WTC11 (cell line): ENCODE measurements at regions not wholly inside any gene's neighbourhood (a gene's known extent, or its start where the extent isn't known, plus 50 kb on each side); places are given as distances from the start of the nearest gene placed in this dataset.

Experiments used
- ATAC-seq: fragments of 200-7000 bp; cut with Tn5 transposase; 2 replicates; pipeline ENCODE4 v1.10.0; 2021; ENCODE audit warnings: mild to moderate bottlenecking, moderate library complexity
- CTCF ChIA-PET: fragments of 300-600 bp; sonication (Branson Sonifier 250); formaldehyde crosslinking; loops from one replicate; lab custom pipeline; 2021; ENCODE audit warnings: antibody characterized with exemption; lab: Charles Lee
- POLR2A ChIA-PET: fragments of 350-600 bp; sonication (Branson Sonifier 250); formaldehyde crosslinking; loops from one replicate; lab custom pipeline; 2021; ENCODE audit warnings: antibody characterized with exemption; lab: Charles Lee
- DNase-seq: peaks from one replicate; pipeline ENCODE4 v3.0.0; 2021; ENCODE audit warnings: low spot score
- H3K27ac Mint-ChIP-seq: 2 replicates; pipeline ENCODE4 v1.8.0; 2021; ENCODE audit warnings: mixed read lengths
- H3K27me3 Mint-ChIP-seq: 2 replicates; pipeline ENCODE4 v1.8.0; 2021; ENCODE audit warnings: low read depth, mild to moderate bottlenecking, moderate library complexity, mixed read lengths
- H3K36me3 Mint-ChIP-seq: 2 replicates; pipeline ENCODE4 v1.8.0; 2021; ENCODE audit warnings: mixed read lengths
- H3K4me1 Mint-ChIP-seq: 2 replicates; pipeline ENCODE4 v1.8.0; 2022; ENCODE audit warnings: mixed read lengths
- H3K4me3 Mint-ChIP-seq: 2 replicates; pipeline ENCODE4 v1.8.0; 2021; ENCODE audit warnings: mild to moderate bottlenecking, moderate library complexity, mixed read lengths
- H3K9me3 Mint-ChIP-seq: 2 replicates; pipeline ENCODE4 v1.8.0; 2021; ENCODE audit warnings: mixed read lengths
- ELF4 ChIP-seq: sonication (generic); formaldehyde crosslinking; IDR thresholded peaks from 2 replicates; pipeline ENCODE4 v1.8.1; 2022; ENCODE audit warnings: low read depth, mild to moderate bottlenecking, moderate library complexity, missing genetic modification reagents
- ESRRA ChIP-seq: sonication (generic); formaldehyde crosslinking; IDR thresholded peaks from 2 replicates; pipeline ENCODE4 v1.8.1; 2022; ENCODE audit warnings: mild to moderate bottlenecking, missing genetic modification reagents, borderline replicate concordance
- ETV6 ChIP-seq: sonication (generic); formaldehyde crosslinking; IDR thresholded peaks from 2 replicates; pipeline ENCODE4 v1.8.1; 2022; ENCODE audit warnings: mild to moderate bottlenecking, missing genetic modification reagents
- GABPB1 ChIP-seq: sonication (generic); formaldehyde crosslinking; IDR thresholded peaks from 2 replicates; pipeline ENCODE4 v1.8.1; 2023; ENCODE audit warnings: mild to moderate bottlenecking, missing genetic modification reagents
- JAZF1 ChIP-seq: fragments of 250-450 bp; sonication (Bioruptor Pico); IDR thresholded peaks from 2 replicates; pipeline ENCODE4 v1.9.0; 2021; ENCODE audit warnings: moderate library complexity, mild to moderate bottlenecking, inconsistent platforms
- JUN ChIP-seq: sonication (generic); formaldehyde crosslinking; IDR thresholded peaks from 2 replicates; pipeline ENCODE4 v1.8.0; 2023; ENCODE audit warnings: mild to moderate bottlenecking, missing genetic modification reagents
- MXD4 ChIP-seq: fragments of 250-450 bp; sonication (Bioruptor Pico); IDR thresholded peaks from 2 replicates; pipeline ENCODE4 v1.8.0; 2021; ENCODE audit warnings: mild to moderate bottlenecking, moderate library complexity, borderline replicate concordance
- MYBL2 ChIP-seq: sonication (generic); formaldehyde crosslinking; IDR thresholded peaks from 2 replicates; pipeline ENCODE4 v1.8.1; 2023; ENCODE audit warnings: mild to moderate bottlenecking, moderate library complexity, missing genetic modification reagents
- NFATC4 ChIP-seq: fragments of 250-450 bp; sonication (Bioruptor Pico); IDR thresholded peaks from 2 replicates; pipeline ENCODE4 v1.9.0; 2021; ENCODE audit warnings: mild to moderate bottlenecking
- NR3C1 ChIP-seq: sonication (generic); formaldehyde crosslinking; conservative IDR thresholded peaks from 2 replicates; pipeline ENCODE4 v1.8.1; 2023; ENCODE audit warnings: low read depth, mild to moderate bottlenecking, missing genetic modification reagents
- OVOL2 ChIP-seq: fragments of 250-450 bp; sonication (Bioruptor Pico); IDR thresholded peaks from 2 replicates; pipeline ENCODE4 v1.9.0; 2021; ENCODE audit warnings: mild to moderate bottlenecking, borderline replicate concordance
- ZBTB21 ChIP-seq: sonication (generic); formaldehyde crosslinking; IDR thresholded peaks from 2 replicates; pipeline ENCODE4 v1.8.1; 2023; ENCODE audit warnings: mild to moderate bottlenecking, missing genetic modification reagents, borderline replicate concordance
- TF ChIP-seq, protein P1 (sequence below): sonication (generic); formaldehyde crosslinking; IDR thresholded peaks from 2 replicates; pipeline ENCODE4 v1.8.1; 2023; ENCODE audit warnings: mild to moderate bottlenecking, missing genetic modification reagents, moderate library complexity
- TF ChIP-seq, protein P2 (sequence below): sonication (generic); formaldehyde crosslinking; IDR thresholded peaks from 2 replicates; pipeline ENCODE4 v1.8.1; 2022; ENCODE audit warnings: low read depth, missing genetic modification reagents, borderline replicate concordance
- TF ChIP-seq, protein P3 (sequence below): sonication (generic); formaldehyde crosslinking; IDR thresholded peaks from 2 replicates; pipeline ENCODE4 v1.8.1; 2023; ENCODE audit warnings: mild to moderate bottlenecking, missing genetic modification reagents, moderate library complexity
- TF ChIP-seq, protein P4 (sequence below): fragments of 200-600 bp; IDR thresholded peaks from 2 replicates; pipeline ENCODE4 v1.8.0; 2022; ENCODE audit warnings: antibody characterized with exemption
- TF ChIP-seq, protein P5 (sequence below): sonication (generic); formaldehyde crosslinking; IDR thresholded peaks from 2 replicates; pipeline ENCODE4 v1.8.0; 2022; ENCODE audit warnings: mild to moderate bottlenecking, missing genetic modification reagents
- TF ChIP-seq, protein P6 (sequence below): sonication (generic); formaldehyde crosslinking; IDR thresholded peaks from 2 replicates; pipeline ENCODE4 v1.8.0; 2023; ENCODE audit warnings: missing genetic modification reagents

DNA sequence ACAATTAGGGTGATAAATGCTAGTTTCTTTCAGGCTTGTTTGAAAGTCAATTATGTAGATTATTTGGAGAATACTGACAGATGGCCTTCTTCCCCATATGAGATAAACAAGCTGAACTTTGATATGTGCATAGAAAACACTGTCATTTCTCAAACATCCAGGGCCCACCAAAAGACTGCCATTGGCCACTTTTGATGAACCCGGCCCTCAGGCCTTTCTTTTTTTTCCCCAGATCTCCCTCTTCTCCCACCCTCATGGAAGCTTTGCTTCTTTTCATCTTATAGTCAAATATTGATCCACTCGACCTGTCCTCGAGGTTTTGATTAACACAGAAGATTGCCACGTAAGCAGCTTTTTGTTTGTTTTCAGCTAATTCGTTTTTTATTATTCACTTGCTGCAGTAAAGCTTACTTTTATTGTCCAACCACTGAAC lies 377.4 kb downstream of the SMARCA1 start (continued):
- TF ChIP-seq JUN (CRISPR knock-in tag) (no peak), MYBL2 (no peak), NFATC4 (CRISPR knock-in tag) (no peak), JAZF1 (CRISPR knock-in tag) (no peak), ELF4 (CRISPR knock-in tag) (no peak), MXD4 (CRISPR knock-in tag) (no peak), ETV6 (no peak), ESRRA (no peak)

DNA sequence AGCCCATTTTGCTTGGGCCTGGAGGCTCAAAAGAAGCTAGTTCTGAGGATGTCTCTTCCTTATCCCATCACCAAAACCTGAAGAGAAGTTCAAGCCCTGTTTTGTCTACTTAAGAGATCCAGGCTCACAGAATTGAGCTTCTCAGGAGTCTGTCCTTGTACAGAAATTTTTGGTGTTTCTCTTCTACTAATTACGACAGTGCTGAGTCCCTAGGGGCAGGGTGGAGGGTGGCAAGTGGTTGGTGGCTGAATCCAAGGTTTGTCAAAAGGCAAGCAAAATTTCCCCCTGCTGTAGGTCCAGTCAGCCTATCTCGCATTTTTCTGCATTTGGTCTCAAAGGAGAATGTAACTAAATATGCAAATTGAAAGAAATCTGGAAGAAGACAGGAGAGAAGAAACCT lies 377.9 kb downstream of the SMARCA1 start:
- Mint-ChIP-seq H3K4me1 (peaks cover 30% of the 10 kb centered on the region), H3K4me3 (no peak overlapping the region), H3K9me3 (no peaks in the 10 kb centered on the region), H3K36me3 (no peaks in the 10 kb centered on the region), H3K27ac (no peak overlapping the region), H3K27me3 (no peaks in the 10 kb centered on the region; the same call in 1 of the 2 replicates)
- TF ChIP-seq MXD4 (CRISPR knock-in tag) (no peak), ESRRA (no peak), ZBTB21 (no peak), NR3C1 (CRISPR knock-in tag) (no peak), OVOL2 (no peak)
- TF ChIP-seq, protein P1, sequence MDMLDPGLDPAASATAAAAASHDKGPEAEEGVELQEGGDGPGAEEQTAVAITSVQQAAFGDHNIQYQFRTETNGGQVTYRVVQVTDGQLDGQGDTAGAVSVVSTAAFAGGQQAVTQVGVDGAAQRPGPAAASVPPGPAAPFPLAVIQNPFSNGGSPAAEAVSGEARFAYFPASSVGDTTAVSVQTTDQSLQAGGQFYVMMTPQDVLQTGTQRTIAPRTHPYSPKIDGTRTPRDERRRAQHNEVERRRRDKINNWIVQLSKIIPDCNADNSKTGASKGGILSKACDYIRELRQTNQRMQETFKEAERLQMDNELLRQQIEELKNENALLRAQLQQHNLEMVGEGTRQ (CRISPR knock-in tag), result no peak
- TF ChIP-seq, protein P2, sequence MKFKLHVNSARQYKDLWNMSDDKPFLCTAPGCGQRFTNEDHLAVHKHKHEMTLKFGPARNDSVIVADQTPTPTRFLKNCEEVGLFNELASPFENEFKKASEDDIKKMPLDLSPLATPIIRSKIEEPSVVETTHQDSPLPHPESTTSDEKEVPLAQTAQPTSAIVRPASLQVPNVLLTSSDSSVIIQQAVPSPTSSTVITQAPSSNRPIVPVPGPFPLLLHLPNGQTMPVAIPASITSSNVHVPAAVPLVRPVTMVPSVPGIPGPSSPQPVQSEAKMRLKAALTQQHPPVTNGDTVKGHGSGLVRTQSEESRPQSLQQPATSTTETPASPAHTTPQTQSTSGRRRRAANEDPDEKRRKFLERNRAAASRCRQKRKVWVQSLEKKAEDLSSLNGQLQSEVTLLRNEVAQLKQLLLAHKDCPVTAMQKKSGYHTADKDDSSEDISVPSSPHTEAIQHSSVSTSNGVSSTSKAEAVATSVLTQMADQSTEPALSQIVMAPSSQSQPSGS (CRISPR knock-in tag), result no peak
- TF ChIP-seq, protein P3, sequence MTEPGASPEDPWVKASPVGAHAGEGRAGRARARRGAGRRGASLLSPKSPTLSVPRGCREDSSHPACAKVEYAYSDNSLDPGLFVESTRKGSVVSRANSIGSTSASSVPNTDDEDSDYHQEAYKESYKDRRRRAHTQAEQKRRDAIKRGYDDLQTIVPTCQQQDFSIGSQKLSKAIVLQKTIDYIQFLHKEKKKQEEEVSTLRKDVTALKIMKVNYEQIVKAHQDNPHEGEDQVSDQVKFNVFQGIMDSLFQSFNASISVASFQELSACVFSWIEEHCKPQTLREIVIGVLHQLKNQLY, result no peak
- TF ChIP-seq, protein P4, sequence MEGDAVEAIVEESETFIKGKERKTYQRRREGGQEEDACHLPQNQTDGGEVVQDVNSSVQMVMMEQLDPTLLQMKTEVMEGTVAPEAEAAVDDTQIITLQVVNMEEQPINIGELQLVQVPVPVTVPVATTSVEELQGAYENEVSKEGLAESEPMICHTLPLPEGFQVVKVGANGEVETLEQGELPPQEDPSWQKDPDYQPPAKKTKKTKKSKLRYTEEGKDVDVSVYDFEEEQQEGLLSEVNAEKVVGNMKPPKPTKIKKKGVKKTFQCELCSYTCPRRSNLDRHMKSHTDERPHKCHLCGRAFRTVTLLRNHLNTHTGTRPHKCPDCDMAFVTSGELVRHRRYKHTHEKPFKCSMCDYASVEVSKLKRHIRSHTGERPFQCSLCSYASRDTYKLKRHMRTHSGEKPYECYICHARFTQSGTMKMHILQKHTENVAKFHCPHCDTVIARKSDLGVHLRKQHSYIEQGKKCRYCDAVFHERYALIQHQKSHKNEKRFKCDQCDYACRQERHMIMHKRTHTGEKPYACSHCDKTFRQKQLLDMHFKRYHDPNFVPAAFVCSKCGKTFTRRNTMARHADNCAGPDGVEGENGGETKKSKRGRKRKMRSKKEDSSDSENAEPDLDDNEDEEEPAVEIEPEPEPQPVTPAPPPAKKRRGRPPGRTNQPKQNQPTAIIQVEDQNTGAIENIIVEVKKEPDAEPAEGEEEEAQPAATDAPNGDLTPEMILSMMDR, result no peak
- TF ChIP-seq, protein P5, sequence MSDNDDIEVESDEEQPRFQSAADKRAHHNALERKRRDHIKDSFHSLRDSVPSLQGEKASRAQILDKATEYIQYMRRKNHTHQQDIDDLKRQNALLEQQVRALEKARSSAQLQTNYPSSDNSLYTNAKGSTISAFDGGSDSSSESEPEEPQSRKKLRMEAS, result no peak
- TF ChIP-seq, protein P6, sequence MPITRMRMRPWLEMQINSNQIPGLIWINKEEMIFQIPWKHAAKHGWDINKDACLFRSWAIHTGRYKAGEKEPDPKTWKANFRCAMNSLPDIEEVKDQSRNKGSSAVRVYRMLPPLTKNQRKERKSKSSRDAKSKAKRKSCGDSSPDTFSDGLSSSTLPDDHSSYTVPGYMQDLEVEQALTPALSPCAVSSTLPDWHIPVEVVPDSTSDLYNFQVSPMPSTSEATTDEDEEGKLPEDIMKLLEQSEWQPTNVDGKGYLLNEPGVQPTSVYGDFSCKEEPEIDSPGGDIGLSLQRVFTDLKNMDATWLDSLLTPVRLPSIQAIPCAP (CRISPR knock-in tag), result no peak
- no peak for DNase-seq
- CTCF ChIA-PET, result no interaction called here
- POLR2A ChIA-PET, result no interaction called here
- ATAC-seq, result no peak

DNA sequence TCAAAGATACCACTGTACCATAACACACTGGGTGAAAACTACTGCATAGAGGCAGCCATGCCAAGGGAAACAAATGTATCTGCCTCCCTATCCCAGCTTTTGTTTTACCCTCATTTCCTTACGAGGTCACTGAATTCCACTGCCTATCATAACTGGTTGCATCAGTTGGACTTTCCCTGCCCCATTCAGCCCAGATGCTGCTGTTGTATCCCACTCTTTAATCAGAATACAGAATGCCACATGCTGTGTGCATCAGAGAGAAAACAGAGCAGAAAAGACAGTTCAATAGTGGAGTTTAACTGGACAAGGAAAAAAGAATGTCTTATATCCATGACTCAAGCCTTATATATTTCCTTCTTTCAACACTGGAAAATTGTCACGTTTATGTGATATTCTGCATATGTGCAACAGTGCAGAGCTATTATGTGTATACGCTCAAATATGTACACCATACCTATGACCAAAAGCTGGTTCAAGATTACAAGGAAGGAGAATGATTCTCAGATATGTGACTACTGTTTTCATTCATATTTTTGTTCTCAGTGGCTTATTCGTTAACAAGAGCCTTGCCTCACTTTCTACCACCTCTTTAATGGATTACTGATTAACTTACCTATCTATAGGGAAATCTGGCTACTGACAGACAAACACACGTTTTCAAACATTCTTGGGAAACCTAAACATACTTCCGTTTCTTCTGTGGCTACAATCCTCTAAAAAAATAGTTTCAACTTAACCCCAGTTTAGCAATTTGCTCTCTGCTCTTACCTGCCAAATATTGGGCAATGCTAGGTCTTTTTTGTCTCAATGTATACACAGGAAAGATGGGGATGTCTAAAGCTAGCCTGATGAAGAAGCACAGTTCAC lies 378.9 kb downstream of the SMARCA1 start:
- ATAC-seq (no peak), DNase-seq (no peak)

More for the DNA sequence above, 378.9 kb downstream of the SMARCA1 start:
- CTCF ChIA-PET, result no interaction called here
- no peak overlapping the region for H3K4me3 Mint-ChIP-seq
- POLR2A ChIA-PET, result no interaction called here
- H3K27me3 Mint-ChIP-seq, result no peaks in the 10 kb centered on the region; the same call in 1 of the 2 replicates
- peaks cover 38% of the 10 kb centered on the region for H3K4me1 Mint-ChIP-seq
- TF ChIP-seq NR3C1 (CRISPR knock-in tag) (no peak), GABPB1 (CRISPR knock-in tag) (peak; percentile 73)
- H3K27ac Mint-ChIP-seq, result no peak overlapping the region
- H3K36me3 Mint-ChIP-seq, result no peaks in the 10 kb centered on the region
- no peaks in the 10 kb centered on the region for H3K9me3 Mint-ChIP-seq
